ENCODE measurements at regions not wholly inside any gene's neighbourhood (a gene's known extent, or its start where the extent isn't known, plus 50 kb on each side); places are given as distances from the start of the nearest gene placed in this dataset.

DNA sequence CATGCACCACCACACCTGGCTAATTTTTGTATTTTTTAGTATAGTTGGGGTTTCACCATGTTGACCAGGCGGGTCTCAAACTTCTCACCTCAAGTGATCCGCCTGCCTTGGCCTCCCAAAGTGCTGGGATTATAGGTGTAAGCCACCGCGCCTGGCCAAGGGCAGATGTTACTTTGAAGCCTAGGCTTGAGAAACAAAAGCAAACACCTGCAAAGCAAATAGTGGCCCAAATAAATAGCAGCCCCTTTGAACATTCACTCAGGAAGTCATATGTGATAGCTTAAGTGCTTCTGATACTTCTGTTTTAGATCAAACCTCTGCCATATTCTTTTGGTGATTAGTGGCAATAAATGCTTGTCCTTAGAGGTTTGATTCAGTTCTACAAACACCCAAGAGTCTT lies 404.5 kb upstream of the SMIM21 start:
- Histone ChIP-seq H3K4me3 (replicated peaks; ENCODE audit: low read depth, low read length) (no peak overlapping the region), H3K36me3 (ENCODE audit: control insufficient read depth, insufficient read depth, low read length) (no peaks in the 10 kb centered on the region), H3K27me3 (replicated peaks; ENCODE audit: control insufficient read depth, insufficient read depth, low read length) (no peaks in the 10 kb centered on the region)
- DNase-seq (ENCODE audit: extremely low read depth, insufficient read length), result no peak
- TF ChIP-seq, protein P1, sequence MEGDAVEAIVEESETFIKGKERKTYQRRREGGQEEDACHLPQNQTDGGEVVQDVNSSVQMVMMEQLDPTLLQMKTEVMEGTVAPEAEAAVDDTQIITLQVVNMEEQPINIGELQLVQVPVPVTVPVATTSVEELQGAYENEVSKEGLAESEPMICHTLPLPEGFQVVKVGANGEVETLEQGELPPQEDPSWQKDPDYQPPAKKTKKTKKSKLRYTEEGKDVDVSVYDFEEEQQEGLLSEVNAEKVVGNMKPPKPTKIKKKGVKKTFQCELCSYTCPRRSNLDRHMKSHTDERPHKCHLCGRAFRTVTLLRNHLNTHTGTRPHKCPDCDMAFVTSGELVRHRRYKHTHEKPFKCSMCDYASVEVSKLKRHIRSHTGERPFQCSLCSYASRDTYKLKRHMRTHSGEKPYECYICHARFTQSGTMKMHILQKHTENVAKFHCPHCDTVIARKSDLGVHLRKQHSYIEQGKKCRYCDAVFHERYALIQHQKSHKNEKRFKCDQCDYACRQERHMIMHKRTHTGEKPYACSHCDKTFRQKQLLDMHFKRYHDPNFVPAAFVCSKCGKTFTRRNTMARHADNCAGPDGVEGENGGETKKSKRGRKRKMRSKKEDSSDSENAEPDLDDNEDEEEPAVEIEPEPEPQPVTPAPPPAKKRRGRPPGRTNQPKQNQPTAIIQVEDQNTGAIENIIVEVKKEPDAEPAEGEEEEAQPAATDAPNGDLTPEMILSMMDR (IDR thresholded peaks at IDR 0.05; ENCODE audit: insufficient read depth, low read length, poor library complexity, severe bottlenecking), result no peak

DNA sequence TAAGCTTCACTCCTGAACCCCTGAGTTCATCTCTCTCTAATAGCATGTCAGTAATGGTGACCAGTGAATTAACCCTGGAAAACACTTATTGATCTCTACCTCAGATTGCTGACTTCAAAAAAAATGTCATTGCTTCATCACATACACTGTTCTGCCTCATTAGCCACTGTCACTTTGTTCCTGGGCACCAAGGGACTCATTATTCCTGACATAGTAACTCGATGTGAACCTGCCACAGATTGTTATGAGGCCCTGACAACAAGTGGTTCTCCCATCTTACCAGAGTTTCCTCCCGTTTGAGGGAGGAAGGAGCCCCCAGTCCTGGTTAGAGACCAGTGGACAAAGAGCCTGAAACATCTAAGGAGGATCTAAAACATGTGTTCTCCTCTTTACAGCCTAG lies 403.3 kb upstream of the SMIM21 start:
- no peaks in the 10 kb centered on the region for H3K36me3 ChIP-seq (ENCODE audit: control insufficient read depth, insufficient read depth, low read length)
- H3K27me3 ChIP-seq (replicated peaks; ENCODE audit: control insufficient read depth, insufficient read depth, low read length), result no peaks in the 10 kb centered on the region
- no peak for DNase-seq (ENCODE audit: extremely low read depth, insufficient read length)
- TF ChIP-seq, protein P1 (IDR thresholded peaks at IDR 0.05; ENCODE audit: insufficient read depth, low read length, poor library complexity, severe bottlenecking), result no peak
- no peak overlapping the region for H3K4me3 ChIP-seq (replicated peaks; ENCODE audit: low read depth, low read length)

DNA sequence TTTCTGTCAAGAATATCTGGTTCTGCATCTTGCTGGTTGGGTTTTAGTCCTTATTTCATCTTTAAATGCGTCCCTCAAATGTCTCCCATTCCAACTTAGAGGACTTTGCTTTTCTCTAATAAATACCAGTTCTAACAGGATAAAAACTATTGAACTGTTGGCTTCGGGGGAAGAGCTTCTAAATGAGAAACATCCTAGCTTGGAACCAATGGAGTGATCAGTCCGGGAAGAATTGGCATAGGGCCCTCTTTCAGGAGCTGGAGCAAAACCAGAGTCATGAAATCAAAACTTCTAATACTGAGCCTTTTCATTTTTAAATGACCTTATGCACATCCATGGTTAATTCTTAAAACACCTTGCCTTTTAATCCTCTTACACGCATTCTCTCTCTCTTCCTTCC lies 401.6 kb upstream of the SMIM21 start:
- no peak for DNase-seq (ENCODE audit: extremely low read depth, insufficient read length)
- TF ChIP-seq, protein P1 (IDR thresholded peaks at IDR 0.05; ENCODE audit: insufficient read depth, low read length, poor library complexity, severe bottlenecking), result no peak
- H3K27me3 ChIP-seq (replicated peaks; ENCODE audit: control insufficient read depth, insufficient read depth, low read length), result no peaks in the 10 kb centered on the region
- H3K36me3 ChIP-seq (ENCODE audit: control insufficient read depth, insufficient read depth, low read length), result no peaks in the 10 kb centered on the region
- no peak overlapping the region for H3K4me3 ChIP-seq (replicated peaks; ENCODE audit: low read depth, low read length)

DNA sequence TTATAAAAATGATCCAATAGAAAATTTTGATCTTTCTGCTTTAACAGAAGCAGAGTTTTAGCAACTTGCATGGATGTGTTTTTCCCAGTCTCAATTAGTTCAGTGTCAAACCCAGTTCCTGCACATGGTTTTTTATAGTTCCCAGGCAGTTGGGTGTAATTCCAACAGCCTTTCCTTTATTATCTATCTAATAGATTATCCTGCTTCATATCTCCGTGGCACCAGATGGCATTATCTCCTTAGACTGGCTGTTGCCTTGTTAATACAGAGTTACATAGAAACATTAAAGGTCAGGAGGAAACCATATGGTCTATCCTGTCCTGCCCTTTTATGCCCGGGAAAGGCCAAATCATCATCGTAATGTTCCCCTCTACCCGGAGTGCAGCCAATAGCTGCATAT lies 400.9 kb upstream of the SMIM21 start:
- DNase-seq (ENCODE audit: extremely low read depth, insufficient read length), result no peak
- TF ChIP-seq, protein P1 (IDR thresholded peaks at IDR 0.05; ENCODE audit: insufficient read depth, low read length, poor library complexity, severe bottlenecking), result no peak
- Histone ChIP-seq H3K27me3 (replicated peaks; ENCODE audit: control insufficient read depth, insufficient read depth, low read length) (no peaks in the 10 kb centered on the region), H3K36me3 (ENCODE audit: control insufficient read depth, insufficient read depth, low read length) (no peaks in the 10 kb centered on the region), H3K4me3 (replicated peaks; ENCODE audit: low read depth, low read length) (no peak overlapping the region)

DNA sequence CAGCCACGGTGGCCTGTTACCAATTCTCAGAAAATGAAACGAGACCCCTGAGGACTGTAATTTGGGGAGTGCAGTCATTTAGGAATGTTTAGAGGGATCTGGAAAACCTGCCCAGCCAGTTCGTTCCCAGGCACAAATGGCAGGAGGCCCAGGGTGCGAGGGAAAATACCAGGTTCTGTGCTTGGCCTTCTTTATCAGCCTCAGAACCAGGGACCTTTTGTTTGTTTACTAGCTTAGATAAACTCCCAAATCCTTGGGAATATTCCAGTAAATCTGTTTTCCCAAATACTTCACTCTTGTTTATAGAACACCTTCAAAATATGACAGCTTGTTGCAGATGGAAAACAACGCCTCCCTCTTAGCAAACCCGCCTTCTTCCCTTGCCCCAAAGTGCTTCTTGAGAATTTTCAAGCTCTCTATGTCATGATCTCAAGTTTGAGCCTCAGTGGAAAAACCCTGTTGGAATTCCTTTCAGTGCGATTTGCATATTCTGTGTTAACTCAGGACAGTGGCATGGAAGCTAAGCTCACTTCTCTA lies 400.3 kb upstream of the SMIM21 start:
- no peaks in the 10 kb centered on the region for H3K36me3 ChIP-seq (ENCODE audit: control insufficient read depth, insufficient read depth, low read length)
- no peak for DNase-seq (ENCODE audit: extremely low read depth, insufficient read length)

More for the DNA sequence above, 400.3 kb upstream of the SMIM21 start:
- H3K27me3 ChIP-seq (replicated peaks; ENCODE audit: control insufficient read depth, insufficient read depth, low read length), result no peaks in the 10 kb centered on the region
- TF ChIP-seq, protein P1 (IDR thresholded peaks at IDR 0.05; ENCODE audit: insufficient read depth, low read length, poor library complexity, severe bottlenecking), result no peak
- no peak overlapping the region for H3K4me3 ChIP-seq (replicated peaks; ENCODE audit: low read depth, low read length)
